SK-N-SH treated with all-trans-retinoic acid at 6 μM for 48 hours (cell line): ENCODE measurements at regions not wholly inside any gene's neighbourhood (a gene's known extent, or its start where the extent isn't known, plus 50 kb on each side); places are given as distances from the start of the nearest gene placed in this dataset.

Experiments
- ATAC-seq: fragments of 200-7000 bp; cut with Tn5 transposase; 3 replicates; pipeline ENCODE4 v1.9.1; 2020; ENCODE audit warnings: mild to moderate bottlenecking, moderate library complexity
- ARNTL ChIP-seq: fragments of 450-650 bp; formaldehyde crosslinking; IDR thresholded peaks from 2 replicates; pipeline ENCODE4 v1.5.0; 2020; ENCODE audit warnings: low read depth, mild to moderate bottlenecking, moderate library complexity, borderline replicate concordance
- BACH2 ChIP-seq: fragments of 250-450 bp; sonication (Bioruptor Pico); IDR thresholded peaks from 2 replicates; pipeline ENCODE4 v1.9.0; 2021; ENCODE audit warnings: mild to moderate bottlenecking, borderline replicate concordance
- ESRRG ChIP-seq: fragments of 250-450 bp; sonication (Bioruptor Pico); IDR thresholded peaks from 2 replicates; pipeline ENCODE4 v1.6.1; 2021; ENCODE audit warnings: mild to moderate bottlenecking
- GLIS3 ChIP-seq: fragments of 250-450 bp; sonication (Bioruptor Pico); IDR thresholded peaks from 2 replicates; pipeline ENCODE4 v1.5.0; 2020; ENCODE audit warnings: mild to moderate bottlenecking, moderate library complexity
- ISL1 ChIP-seq: fragments of 250-450 bp; sonication (Bioruptor Pico); IDR thresholded peaks from 2 replicates; pipeline ENCODE4 v2.1.2; 2022; ENCODE audit warnings: mild to moderate bottlenecking, moderate library complexity
- RARB ChIP-seq: fragments of 250-450 bp; sonication (Bioruptor Pico); IDR thresholded peaks from 2 replicates; pipeline ENCODE4 v1.8.0; 2021; ENCODE audit warnings: mild to moderate bottlenecking, moderate library complexity
- SNAI2 ChIP-seq: fragments of 250-450 bp; sonication (Bioruptor Pico); IDR thresholded peaks from 2 replicates; pipeline ENCODE4 v1.5.0; 2020; ENCODE audit warnings: mild to moderate bottlenecking, moderate library complexity
- TCF4 ChIP-seq: fragments of 250-450 bp; sonication (Bioruptor Pico); IDR thresholded peaks from 2 replicates; pipeline ENCODE4 v1.8.0; 2021; ENCODE audit warnings: mild to moderate bottlenecking, moderate library complexity, borderline replicate concordance
- ZC3H10 ChIP-seq: fragments of 250-450 bp; sonication (Bioruptor Pico); IDR thresholded peaks from 2 replicates; pipeline ENCODE4 v1.5.1; 2021; ENCODE audit warnings: mild to moderate bottlenecking, moderate library complexity
- ZFP3 ChIP-seq: fragments of 250-450 bp; sonication (Bioruptor Pico); IDR thresholded peaks from 2 replicates; pipeline ENCODE4 v1.5.0; 2020; ENCODE audit warnings: mild to moderate bottlenecking, moderate library complexity
- ZNF565 ChIP-seq: fragments of 450-650 bp; formaldehyde crosslinking; conservative IDR thresholded peaks from 2 replicates; pipeline ENCODE4 v1.5.0; 2020; ENCODE audit warnings: low read depth, mild to moderate bottlenecking, moderate library complexity
- ZNF70 ChIP-seq: fragments of 450-650 bp; formaldehyde crosslinking; IDR thresholded peaks from 2 replicates; pipeline ENCODE4 v1.5.0; 2020; ENCODE audit warnings: mild to moderate bottlenecking, moderate library complexity
- ZNF8 ChIP-seq: fragments of 450-650 bp; formaldehyde crosslinking; IDR thresholded peaks from 2 replicates; pipeline ENCODE4 v1.5.0; 2020; ENCODE audit warnings: mild to moderate bottlenecking, moderate library complexity
- TF ChIP-seq, protein P1 (sequence below): fragments of 250-450 bp; sonication (Bioruptor Pico); IDR thresholded peaks from 2 replicates; pipeline ENCODE4 v1.8.0; 2020; ENCODE audit warnings: mild to moderate bottlenecking, moderate library complexity, borderline replicate concordance
- TF ChIP-seq, protein P2 (sequence below): fragments of 250-450 bp; sonication (Bioruptor Pico); IDR thresholded peaks from 2 replicates; pipeline ENCODE4 v1.5.1; 2021; ENCODE audit warnings: mild to moderate bottlenecking, moderate library complexity
- TF ChIP-seq, protein P3 (sequence below): fragments of 250-450 bp; sonication (Bioruptor Pico); IDR thresholded peaks from 2 replicates; pipeline ENCODE4 v1.5.1; 2020; ENCODE audit warnings: low read depth, mild to moderate bottlenecking, moderate library complexity
- TF ChIP-seq, protein P4 (sequence below): fragments of 250-450 bp; sonication (Bioruptor Pico); IDR thresholded peaks from 2 replicates; pipeline ENCODE4 v1.5.0; 2020; ENCODE audit warnings: mild to moderate bottlenecking, moderate library complexity
- TF ChIP-seq, protein P5 (sequence below): fragments of 250-450 bp; sonication (Bioruptor Pico); IDR thresholded peaks from 2 replicates; pipeline ENCODE4 v1.8.0; 2021; ENCODE audit warnings: low read depth, mild to moderate bottlenecking, moderate library complexity, borderline replicate concordance

DNA sequence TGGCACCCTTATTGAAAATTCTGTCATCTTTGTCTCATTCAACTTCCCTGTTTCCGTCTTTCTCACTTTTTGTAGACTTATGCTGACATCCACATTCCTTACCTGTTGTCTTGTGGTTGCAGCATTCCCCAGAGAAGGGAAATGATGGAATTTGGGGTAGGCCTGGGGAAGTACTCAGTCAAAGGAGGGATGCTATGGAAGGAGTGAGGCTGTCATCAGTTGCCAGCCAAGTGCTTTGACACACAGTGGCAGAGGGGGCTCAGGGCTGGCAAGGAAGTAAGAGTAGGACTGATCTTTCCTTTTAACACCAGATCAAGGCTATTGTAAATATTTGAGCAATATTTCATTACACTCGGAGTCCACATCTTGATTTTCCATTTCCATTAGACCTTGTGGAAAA lies 64.4 kb downstream of the RPLP1 start (continued):
- TF ChIP-seq, protein P1, sequence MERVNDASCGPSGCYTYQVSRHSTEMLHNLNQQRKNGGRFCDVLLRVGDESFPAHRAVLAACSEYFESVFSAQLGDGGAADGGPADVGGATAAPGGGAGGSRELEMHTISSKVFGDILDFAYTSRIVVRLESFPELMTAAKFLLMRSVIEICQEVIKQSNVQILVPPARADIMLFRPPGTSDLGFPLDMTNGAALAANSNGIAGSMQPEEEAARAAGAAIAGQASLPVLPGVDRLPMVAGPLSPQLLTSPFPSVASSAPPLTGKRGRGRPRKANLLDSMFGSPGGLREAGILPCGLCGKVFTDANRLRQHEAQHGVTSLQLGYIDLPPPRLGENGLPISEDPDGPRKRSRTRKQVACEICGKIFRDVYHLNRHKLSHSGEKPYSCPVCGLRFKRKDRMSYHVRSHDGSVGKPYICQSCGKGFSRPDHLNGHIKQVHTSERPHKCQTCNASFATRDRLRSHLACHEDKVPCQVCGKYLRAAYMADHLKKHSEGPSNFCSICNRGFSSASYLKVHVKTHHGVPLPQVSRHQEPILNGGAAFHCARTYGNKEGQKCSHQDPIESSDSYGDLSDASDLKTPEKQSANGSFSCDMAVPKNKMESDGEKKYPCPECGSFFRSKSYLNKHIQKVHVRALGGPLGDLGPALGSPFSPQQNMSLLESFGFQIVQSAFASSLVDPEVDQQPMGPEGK (CRISPR knock-in tag) = no peak
- TF ChIP-seq GLIS3 (no peak), SNAI2 (CRISPR knock-in tag) (no peak), TCF4 (CRISPR knock-in tag) (no peak), ZNF565 (CRISPR knock-in tag) (no peak), ISL1 (no peak), ZNF8 (no peak)
- TF ChIP-seq, protein P2, sequence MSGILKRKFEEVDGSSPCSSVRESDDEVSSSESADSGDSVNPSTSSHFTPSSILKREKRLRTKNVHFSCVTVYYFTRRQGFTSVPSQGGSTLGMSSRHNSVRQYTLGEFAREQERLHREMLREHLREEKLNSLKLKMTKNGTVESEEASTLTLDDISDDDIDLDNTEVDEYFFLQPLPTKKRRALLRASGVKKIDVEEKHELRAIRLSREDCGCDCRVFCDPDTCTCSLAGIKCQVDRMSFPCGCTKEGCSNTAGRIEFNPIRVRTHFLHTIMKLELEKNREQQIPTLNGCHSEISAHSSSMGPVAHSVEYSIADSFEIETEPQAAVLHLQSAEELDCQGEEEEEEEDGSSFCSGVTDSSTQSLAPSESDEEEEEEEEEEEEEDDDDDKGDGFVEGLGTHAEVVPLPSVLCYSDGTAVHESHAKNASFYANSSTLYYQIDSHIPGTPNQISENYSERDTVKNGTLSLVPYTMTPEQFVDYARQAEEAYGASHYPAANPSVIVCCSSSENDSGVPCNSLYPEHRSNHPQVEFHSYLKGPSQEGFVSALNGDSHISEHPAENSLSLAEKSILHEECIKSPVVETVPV (CRISPR knock-in tag) = no peak
- TF ChIP-seq, protein P3, sequence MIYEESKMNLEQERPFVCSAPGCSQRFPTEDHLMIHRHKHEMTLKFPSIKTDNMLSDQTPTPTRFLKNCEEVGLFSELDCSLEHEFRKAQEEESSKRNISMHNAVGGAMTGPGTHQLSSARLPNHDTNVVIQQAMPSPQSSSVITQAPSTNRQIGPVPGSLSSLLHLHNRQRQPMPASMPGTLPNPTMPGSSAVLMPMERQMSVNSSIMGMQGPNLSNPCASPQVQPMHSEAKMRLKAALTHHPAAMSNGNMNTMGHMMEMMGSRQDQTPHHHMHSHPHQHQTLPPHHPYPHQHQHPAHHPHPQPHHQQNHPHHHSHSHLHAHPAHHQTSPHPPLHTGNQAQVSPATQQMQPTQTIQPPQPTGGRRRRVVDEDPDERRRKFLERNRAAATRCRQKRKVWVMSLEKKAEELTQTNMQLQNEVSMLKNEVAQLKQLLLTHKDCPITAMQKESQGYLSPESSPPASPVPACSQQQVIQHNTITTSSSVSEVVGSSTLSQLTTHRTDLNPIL (CRISPR knock-in tag) = no peak

DNA sequence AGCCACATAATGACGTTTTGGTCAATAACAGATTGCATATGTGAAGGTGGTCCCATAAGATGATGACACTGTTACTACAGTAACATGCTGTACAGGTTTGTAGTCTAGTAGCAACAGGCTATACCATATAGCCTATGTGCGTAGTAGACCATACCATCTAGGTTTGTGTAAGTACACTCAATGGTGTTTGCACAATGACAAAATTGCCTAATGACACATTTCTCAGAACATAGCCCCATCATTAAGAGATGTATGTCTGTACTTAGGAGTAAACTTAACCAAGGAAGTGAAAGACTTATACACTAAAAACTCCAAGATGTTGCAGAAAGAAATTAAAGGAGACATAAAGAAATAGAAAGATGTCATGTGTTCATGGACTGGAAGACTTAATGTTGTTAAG lies 66.2 kb downstream of the RPLP1 start:
- TF ChIP-seq ESRRG (CRISPR knock-in tag) = no peak
- TF ChIP-seq, protein P3 (CRISPR knock-in tag) = no peak
- TF ChIP-seq ZNF565 (CRISPR knock-in tag) = no peak
- no peak for TF ChIP-seq GLIS3
- no peak for TF ChIP-seq ZFP3 (CRISPR knock-in tag)
- TF ChIP-seq RARB (CRISPR knock-in tag) = no peak
- TF ChIP-seq, protein P1 (CRISPR knock-in tag) = no peak
- TF ChIP-seq TCF4 (CRISPR knock-in tag) = no peak
- no peak for TF ChIP-seq BACH2 (CRISPR knock-in tag)
- TF ChIP-seq ARNTL (CRISPR knock-in tag) = no peak
- no peak for TF ChIP-seq ZC3H10
- no peak for TF ChIP-seq ZNF70 (CRISPR knock-in tag)
- ATAC-seq = no peak

DNA sequence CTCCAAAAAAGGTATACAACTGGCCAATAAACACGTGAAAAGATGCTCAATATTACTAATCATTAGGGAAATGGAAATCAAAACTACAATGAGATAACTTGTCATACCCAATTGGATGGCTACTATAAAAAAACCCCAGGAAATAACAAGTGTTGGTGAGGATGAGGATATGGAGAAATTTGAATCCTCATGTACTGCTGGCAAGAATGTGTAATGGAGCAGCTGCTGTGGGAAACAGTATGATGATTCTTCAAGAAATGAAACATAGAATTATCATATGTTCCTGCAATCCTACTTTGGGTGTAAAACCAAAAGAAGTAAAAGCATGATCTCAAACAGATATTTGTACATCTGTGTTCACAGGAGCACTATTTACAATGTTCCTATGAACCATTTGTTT lies 67.4 kb downstream of the RPLP1 start:
- no peak for ATAC-seq
- TF ChIP-seq, protein P4, sequence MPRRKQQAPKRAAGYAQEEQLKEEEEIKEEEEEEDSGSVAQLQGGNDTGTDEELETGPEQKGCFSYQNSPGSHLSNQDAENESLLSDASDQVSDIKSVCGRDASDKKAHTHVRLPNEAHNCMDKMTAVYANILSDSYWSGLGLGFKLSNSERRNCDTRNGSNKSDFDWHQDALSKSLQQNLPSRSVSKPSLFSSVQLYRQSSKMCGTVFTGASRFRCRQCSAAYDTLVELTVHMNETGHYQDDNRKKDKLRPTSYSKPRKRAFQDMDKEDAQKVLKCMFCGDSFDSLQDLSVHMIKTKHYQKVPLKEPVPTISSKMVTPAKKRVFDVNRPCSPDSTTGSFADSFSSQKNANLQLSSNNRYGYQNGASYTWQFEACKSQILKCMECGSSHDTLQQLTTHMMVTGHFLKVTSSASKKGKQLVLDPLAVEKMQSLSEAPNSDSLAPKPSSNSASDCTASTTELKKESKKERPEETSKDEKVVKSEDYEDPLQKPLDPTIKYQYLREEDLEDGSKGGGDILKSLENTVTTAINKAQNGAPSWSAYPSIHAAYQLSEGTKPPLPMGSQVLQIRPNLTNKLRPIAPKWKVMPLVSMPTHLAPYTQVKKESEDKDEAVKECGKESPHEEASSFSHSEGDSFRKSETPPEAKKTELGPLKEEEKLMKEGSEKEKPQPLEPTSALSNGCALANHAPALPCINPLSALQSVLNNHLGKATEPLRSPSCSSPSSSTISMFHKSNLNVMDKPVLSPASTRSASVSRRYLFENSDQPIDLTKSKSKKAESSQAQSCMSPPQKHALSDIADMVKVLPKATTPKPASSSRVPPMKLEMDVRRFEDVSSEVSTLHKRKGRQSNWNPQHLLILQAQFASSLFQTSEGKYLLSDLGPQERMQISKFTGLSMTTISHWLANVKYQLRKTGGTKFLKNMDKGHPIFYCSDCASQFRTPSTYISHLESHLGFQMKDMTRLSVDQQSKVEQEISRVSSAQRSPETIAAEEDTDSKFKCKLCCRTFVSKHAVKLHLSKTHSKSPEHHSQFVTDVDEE (CRISPR knock-in tag) = no peak
- TF ChIP-seq, protein P3 (CRISPR knock-in tag) = no peak
- no peak for TF ChIP-seq ZNF70 (CRISPR knock-in tag)
- TF ChIP-seq, protein P1 (CRISPR knock-in tag) = no peak
- TF ChIP-seq, protein P5, sequence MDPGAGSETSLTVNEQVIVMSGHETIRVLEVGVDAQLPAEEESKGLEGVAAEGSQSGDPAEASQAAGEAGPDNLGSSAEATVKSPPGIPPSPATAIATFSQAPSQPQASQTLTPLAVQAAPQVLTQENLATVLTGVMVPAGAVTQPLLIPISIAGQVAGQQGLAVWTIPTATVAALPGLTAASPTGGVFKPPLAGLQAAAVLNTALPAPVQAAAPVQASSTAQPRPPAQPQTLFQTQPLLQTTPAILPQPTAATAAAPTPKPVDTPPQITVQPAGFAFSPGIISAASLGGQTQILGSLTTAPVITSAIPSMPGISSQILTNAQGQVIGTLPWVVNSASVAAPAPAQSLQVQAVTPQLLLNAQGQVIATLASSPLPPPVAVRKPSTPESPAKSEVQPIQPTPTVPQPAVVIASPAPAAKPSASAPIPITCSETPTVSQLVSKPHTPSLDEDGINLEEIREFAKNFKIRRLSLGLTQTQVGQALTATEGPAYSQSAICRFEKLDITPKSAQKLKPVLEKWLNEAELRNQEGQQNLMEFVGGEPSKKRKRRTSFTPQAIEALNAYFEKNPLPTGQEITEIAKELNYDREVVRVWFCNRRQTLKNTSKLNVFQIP (CRISPR knock-in tag) = no peak
